HG03432 (cell line): ENCODE measurements at regions not wholly inside any gene's neighbourhood (a gene's known extent, or its start where the extent isn't known, plus 50 kb on each side); places are given as distances from the start of the nearest gene placed in this dataset.

ENCODE experiments used
- ATAC-seq: cut with Tn5 transposase; IDR thresholded peaks from one replicate; pipeline ENCODE4 v1.9.1; 2021; ENCODE audit warnings: mild to moderate bottlenecking, moderate library complexity; ENCODE audit not compliant: unreplicated experiment

DNA sequence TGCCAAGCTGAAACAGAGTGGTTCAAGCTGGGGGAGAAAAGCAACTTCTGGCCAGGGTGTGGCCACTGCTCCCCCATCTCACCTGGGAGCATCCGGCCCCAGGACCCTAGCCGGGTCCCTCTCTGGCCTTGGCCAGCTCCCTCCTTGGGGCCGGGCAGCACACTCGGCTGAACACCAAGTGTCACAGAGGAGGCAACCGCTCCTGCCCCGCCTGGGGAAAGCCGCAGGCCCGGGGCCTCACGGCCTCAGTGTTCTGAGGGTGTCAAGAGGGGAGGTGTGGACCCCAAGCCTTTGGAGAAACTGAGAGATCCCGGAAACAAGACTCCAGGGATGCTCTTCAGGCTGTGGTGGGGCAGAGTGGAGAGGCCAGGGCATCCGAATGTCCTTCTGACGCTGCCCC is 88.4 kb downstream of the ENGASE start:
- no peak for ATAC-seq

DNA sequence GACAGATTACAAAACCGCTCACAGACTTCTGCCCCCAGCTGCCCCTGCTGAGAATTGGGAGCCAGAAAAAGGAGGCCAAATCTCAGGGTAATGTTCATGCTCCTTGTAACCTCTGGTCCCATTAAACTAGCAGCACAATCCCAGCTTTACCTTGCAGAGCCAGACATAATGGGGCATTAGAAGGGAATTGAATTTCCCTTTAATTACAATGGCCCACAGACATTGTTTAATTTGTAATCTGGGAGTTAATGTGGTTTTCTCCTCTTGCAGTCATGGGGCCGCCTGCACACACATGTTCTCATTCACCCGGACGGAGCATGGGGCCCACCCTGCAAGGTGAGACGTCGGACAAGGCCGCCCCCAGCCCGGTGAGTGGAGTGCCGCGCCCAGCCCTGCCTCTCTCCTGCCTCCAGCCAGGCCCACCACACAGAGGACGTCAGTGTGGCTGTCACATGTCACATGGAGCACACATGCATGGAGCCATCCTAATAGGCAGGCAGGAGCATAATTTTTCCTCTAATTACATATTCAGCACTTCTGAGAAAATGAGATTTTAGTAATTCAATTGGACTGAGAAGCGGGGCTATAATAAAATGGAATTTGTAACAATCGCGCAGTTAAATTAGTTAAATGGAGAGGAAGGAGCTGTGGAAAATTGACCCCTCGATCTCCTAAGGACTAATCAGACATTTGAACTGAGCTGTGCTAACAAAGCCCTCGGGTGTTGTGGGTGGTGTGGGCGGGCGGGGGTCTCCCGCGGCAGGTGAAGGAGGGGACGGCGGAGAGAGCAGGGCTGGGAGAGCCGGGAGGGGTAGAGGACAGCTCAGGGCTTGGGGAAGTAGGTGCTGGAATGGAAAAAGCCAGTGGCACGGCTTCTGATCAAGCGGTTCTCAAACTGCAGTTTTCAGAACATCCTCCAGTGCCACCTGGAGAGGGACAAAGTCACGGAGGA is 87.7 kb downstream of the ENGASE start:
- ATAC-seq: no peak

DNA sequence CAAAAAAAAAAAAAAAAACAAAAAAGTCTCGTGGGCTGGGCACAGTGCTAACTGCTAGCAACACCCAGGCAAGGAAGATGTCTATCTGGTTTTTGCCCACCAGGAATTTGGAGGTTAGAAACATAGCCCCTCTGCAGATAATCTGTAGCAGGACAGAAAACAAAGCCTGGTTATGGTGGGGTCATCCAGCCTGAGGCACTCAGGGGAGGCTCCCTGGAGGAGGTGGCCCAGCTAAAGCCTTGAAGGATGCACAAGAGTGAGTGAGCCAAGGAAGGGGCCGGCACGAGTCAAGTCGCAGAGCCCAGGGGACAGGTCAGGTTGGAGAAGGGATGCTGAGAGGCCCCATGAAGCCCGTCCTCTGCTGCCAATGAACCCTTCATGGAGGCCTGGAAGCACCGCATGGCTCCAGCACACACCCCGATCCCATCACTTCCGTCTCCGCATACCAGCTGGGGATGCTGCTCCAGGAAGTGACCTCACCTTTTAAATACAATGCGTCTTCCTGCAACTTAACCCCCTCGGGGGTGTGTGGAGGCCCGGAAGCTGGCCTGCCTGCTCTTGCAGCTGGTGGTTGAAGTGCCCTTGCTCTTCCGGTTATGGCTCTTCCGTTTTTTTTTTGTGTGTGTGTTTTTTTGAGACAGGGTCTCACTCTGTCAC is 86.5 kb downstream of the ENGASE start:
- ATAC-seq: no peak

DNA sequence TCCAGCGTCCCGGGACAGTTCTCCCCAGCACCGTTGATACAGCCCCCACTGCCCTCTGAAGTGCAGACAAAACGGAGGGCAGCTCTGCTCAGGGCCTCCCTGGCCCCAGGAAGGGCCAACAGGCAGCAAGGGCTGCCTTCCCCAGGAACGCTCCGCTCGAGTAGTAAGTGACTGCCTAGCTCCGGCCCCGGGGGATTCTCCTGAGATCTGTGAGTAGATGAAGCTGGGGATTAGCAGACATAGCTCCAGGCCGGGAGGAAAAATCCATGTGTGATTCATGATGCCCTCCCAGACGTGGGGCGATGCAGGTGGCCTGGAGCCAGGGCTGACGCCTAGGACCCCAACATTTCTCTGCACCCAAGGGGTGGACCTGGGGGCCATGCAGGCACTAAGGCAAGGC is 85.3 kb downstream of the ENGASE start:
- ATAC-seq: no peak

DNA sequence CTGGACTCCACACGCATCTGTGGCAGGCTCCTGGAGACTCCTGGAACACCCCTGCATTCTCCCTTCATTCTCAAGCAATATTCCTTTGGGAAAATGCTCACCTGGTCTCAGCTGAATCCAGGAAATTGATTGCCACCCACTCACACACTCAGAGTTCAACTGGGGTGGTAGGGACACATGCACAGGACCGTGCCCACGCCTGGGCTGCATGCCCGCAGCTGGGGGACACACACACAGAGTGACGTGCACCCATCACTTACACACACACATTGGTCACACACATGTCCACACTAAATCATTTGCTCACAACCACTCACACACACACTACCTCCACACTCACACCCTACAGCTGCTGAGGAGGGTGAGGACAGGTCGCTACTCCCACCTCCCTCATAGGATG is 84.8 kb downstream of the ENGASE start:
- ATAC-seq: no peak

DNA sequence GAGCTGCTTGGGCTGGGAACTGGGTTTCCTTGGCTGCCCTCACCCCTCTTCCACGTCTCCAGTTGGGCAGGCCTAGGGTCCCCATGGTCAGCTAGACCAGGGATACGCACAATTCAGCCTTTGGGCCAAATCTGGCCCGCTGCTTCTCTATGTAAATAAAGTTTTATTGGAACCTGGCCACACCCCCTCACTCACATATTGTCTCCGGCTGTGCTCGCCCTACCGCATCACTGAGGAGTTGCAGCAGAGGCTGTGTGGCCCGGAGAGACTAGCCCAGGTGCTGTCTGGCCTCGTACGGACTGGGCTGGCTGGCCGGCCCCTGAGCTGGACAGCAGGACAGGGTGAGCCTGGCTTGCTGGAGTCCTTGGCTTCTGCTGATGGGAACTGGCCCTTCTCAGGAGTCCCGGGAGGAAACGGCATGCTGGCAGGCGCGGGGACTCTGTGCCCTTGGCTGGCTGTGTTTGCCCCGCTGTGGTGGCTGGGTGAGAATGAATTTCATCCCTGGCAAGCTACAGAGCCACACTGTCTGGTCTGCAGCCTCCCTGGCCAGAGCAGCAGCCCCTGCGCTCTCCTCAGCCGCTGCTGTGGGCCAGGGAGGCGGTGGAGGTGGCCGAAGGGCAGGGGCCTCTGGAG is 82.0 kb downstream of the ENGASE start:
- ATAC-seq: no peak

DNA sequence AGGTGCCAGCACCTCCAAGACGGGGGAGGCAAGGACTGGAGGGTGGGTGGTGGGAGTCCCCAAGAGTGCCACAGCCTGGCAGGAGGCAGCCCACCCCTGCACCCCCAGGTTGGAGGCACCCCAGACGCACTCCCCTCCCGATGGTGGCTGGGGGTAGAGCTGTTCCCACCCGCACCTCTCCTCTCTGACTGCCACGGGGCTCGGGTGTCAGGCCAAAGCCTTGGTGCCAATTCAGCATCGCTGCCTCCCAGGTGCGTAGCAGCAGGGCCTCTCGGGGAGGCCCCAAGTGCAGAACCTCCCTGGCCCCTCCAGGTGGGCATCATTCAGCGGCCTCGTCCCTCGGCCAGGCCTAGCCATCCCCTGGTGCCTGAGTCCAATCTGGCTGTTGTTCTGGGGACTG is 81.1 kb downstream of the ENGASE start:
- no peak for ATAC-seq

DNA sequence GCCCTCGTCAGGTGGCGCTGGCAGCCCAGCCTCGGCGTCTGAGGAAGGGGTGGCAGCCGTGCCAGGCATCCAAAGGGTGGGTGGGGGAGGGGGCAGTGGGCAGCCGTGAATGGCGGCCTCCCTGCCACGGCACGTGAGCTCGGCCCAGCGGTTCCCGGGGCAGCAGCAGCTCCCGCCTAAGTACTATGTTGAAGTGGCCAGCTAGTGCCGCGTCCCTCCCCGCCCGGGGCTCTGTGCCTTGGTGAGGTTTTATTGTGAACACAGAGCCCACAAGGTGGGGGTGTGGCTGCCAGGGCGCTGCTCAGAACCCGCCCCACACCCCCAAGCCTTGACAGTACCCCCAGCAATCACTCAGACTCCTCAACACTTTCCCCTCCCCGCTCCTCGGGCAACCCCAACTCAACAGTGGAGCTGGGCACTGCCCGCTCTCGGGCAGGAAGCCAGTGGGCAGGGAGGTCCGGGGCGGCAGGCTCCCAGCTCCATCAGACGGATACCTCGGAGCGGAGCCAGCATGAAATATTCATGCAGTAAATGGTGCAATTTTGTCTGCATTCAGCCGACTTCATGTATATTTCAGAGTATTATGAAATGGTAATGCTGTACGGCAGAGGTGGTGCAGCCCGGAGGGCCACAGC is 80.4 kb downstream of the ENGASE start:
- ATAC-seq: no peak

DNA sequence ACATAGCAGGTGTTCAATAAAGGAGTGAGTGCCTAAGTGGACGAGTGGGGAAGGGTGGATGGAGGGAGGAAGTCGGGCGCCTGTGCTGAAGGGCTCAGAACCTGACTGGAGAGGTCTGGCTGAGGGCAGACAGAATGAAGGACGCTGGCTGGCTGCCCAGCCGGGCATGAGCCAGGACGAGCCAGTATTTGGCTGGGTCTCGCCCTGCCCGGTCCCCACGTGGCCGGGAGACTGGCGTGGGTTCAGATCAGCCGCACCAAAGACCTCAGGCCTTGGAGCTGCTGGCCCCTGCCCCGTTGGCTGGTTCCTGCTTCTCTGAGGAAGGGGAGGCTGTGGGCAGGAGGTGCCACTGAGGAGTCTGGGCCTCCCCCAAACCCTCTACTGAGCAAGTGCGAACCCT is 79.8 kb downstream of the ENGASE start:
- ATAC-seq: no peak

DNA sequence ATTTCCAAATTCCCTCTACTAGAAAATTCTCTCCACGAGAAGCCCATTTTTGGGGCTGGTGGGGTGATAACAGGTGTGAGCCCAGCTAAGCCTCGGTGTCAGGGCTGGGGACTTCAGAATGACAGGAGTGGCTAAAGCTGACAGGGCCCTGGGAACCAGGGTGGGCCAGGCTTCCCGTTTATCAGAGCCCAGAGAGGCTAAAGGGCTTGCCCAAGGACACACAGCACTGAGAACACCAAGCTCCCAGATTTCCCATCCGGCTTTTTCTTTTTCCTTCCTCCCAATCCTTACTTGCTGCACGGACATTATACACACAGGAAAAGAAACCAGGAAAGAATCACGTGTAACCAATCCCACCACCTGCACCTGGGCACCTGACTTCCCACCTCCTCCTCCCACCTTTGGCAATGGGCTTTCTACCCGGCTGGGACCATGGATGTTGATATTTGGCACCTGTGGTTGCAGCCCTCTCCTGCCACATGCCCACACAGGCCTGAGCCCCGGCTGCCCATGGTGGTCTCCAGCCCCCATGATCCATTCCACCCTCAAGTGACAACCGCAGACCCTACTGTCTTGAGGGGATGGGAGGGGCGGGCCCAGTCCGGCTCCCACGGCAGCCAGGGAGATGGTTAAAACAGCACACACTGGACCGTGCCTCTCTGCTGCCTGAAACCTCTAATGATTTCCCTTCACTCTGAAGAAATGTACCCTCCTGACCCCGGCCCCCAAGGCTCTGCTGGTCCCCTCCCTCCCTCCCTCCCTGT is 78.9 kb downstream of the ENGASE start:
- no peak for ATAC-seq

DNA sequence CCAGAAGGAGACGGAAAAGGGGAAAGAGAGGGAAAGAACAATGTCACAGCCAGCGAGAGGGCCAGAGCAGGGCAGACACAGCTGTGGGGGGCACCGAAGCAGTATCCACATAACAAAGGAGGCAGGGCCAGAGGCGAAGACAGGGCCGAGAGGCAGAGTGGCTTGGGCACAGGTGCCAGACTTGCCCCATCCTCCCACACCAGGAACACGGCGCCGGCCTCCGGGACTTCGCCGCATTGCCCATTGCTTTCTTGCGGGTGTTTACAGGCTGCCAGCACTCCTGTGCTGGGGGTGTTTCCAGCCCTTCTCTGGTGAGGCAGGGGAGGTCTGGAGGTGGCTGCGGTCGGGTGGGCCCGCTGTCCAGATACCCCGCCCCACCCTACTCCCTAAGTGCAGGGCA is 78.0 kb downstream of the ENGASE start:
- no peak for ATAC-seq

DNA sequence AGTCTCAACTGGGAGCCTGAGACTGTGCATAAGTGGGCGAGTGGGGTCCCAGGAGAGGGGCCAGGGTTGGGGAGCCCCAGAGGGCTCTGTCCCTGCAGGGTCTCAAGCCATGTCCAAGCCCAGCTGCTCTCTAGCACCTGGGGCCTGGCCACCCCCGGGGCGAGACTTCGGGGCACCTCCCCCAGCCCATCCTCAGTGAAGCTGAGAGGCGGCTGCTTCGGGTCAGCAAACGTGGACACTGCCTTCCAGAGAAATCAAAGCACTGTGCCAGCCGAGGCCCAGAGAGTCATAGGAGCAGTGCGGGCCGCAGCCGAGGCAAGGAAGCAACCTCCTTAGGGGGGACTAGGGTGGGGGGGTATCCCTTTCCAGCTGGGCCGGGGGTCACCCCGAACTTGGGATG is 77.5 kb downstream of the ENGASE start:
- no peak for ATAC-seq

DNA sequence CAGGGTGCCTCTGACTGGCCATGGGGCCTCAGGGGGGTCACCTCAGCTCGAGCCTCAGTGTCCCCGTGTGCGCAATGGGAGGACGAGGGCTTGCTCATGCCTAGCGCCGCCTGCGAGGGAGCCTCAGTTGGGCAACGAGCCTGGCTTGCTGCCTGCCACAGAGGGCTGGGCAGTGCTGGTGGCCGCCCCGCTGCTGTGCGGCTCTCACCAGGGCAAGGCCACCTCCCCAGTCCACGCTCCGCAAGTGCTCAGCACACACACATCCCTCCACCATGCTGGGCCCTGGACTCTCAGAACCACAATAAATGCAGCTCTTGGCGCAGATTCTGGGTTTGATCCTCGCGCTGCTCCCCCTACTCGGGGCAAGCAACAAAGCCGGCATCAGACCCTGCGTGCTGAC is 76.2 kb downstream of the ENGASE start:
- ATAC-seq: no peak

DNA sequence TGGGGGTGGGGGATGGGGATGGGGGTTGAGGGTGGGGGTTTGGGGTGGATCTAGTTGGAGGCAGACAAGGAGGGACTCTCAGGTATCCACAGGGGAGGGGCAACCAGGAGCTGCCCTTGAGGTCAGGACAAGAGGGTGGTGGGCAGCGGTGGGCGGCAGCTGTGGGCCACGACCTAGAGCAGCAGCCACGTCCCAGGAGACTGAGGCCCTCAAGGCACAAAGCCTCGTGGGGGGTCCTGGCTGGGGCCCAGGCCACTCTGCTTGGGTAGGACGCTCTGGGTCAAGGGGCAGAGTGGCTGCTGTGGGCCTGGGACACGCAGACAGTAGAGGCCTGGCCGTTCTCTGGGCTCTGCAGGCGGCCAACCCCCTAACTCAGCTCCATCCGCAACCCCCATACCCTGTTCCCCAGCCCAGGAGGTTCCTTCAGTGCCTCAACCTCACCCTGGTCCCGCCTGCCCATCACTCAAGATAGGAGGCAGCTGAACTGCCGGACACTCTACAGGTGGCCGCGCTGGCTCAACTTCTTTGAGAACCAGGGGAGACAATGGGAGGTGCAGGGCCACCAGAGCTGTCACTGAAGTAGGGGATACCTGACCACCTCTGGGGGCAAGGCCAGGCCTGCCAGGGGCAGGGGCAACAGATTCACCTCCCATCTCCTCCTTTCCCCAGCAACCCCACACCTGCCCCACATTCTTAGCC is 75.6 kb downstream of the ENGASE start:
- no peak for ATAC-seq

DNA sequence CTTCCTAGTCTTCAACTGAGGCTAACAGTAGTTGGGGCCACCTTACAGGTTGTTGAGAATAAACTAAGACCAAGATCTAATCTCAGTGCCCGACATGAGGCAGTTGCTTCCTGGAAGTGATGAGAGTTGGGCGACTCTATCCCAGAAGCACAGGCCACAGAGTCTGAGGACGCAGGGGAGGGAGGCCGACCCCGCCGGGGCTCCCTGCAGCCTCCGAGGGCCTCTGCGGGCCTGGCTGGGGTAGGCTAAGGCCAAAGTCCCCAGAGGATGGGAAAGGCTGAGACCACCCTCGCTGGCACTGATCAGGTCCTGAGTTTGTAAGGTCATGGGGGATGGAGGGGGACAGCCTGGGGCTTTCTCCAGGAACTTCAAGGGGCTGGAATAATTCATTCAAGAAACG is 74.0 kb downstream of the ENGASE start:
- no peak for ATAC-seq

DNA sequence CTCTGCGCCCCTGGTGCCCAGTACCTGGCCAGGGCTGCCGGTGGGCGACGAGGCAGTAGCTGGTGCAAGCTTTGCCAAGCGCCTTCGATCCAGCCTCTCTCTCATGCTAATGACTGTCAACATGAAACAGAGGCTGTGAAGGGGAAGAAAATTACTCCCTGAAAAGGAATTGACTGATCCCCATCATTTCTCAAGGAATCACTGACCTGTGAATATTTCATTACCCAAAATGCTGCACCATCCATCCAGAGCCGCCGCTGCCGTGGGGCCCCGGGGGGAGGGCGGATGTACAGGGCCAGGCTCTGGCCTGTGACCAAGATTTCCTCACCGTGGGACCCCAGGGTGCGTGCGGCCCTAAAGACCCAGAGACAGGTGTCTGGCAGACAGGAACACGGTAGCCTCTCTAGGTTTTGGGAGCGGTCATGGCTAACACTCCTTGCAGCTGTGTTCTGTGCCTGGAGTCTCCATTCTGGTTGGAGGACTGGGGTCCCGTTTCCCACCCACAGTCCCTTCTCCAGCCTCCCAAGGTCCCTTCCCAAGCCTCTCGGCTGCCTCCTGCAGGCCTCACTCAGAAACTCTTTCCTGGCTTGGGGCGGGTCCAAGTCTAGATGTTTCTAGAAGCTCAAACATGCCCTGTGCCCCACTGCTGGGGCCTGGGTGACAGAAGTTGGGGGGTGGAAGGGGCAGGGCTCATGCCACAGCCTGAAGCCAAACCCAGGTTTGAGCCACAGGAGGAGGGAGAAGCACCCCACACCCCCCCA is 73.3 kb downstream of the ENGASE start:
- no peak for ATAC-seq

DNA sequence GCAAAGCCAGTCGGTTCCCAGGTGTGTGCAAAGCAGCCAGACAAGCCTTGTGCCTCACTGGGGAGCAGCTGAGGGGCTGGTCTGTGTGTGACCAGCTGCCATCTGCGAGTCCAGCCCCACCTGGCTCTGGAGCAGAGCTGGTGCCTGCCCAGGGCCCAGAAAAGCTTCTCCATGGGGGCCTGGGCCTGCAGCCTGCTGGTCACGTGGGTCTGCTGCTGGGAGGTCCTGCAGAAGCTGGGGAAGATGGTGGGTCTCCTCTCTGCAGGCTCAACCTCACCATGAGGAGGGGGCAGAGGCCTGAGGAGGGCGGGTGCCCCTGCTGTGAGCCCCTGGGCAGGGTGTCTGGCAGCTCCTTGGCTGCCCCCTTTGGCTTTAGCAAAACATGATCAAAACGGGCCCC is 71.9 kb downstream of the ENGASE start:
- no peak for ATAC-seq

DNA sequence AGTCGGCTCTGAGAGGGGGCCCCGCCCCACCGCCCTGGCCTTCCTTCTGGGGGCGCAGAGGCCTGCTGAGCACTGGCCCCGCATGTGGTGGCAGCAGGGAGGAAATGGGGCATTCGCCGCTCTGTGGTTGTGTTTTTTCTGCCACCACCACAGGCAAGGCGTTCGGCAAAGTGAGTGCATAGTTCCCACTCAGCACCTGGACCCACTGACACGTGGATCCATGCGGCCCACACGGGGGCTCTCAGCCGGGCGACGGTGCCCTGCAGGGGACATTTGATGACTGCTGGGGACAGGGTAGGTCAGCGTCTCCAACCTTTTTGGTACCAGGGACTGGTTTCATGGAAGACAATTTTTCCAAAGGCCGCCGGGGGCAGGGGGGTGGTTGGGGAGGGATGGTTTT is 70.9 kb downstream of the ENGASE start:
- no peak for ATAC-seq

DNA sequence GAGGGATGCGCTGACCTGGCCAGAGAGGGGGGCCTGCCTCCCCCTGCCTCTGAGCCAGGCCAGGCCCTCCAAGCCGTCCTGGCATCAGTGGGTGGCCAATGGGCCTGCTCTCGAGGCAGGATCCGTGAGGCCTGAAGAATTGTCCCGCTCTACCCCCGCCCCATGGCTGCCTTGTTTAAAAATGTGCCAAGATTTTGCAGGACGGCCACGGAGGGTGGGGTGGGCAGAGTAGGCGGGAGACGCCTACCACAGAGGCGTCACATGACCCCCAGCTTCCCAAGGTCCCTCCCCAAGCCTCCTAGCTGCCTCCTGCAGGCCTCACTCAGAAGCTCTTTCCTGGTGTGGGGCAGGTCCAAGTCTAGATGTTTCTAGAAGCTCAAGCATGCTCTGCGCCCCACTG is 69.5 kb downstream of the ENGASE start:
- no peak for ATAC-seq
